ENCODE measurements at regions not wholly inside any gene's neighbourhood (a gene's known extent, or its start where the extent isn't known, plus 50 kb on each side); places are given as distances from the start of the nearest gene placed in this dataset.

GRCh38 chr4:111693758-111694157 is 451.5 kb upstream of the FAM241A start:
- Mint-ChIP-seq H3K27me3 (ENCODE audit: unreplicated experiment) (no peaks in the 10 kb centered on the region), H3K9me3 (ENCODE audit: unreplicated experiment) (no peaks in the 10 kb centered on the region), H3K4me3 (ENCODE audit: unreplicated experiment) (no peak overlapping the region), H3K36me3 (ENCODE audit: low read depth, unreplicated experiment) (no peaks in the 10 kb centered on the region), H3K27ac (ENCODE audit: unreplicated experiment) (no peak overlapping the region), H3K4me1 (ENCODE audit: unreplicated experiment) (no peaks in the 10 kb centered on the region)
- no peak for DNase-seq (ENCODE audit: low spot score)
- TF ChIP-seq CTCF (IDR thresholded peaks at IDR 0.05; ENCODE audit: unreplicated experiment): no peak

- Mint-ChIP-seq H3K27me3 (ENCODE audit: unreplicated experiment) (no peaks in the 10 kb centered on the region), H3K36me3 (ENCODE audit: low read depth, unreplicated experiment) (no peaks in the 10 kb centered on the region), H3K9me3 (ENCODE audit: unreplicated experiment) (no peaks in the 10 kb centered on the region), H3K4me3 (ENCODE audit: unreplicated experiment) (no peak overlapping the region), H3K27ac (ENCODE audit: unreplicated experiment) (no peak overlapping the region), H3K4me1 (ENCODE audit: unreplicated experiment) (no peaks in the 10 kb centered on the region)
- no peak for DNase-seq (ENCODE audit: low spot score)
- TF ChIP-seq CTCF (IDR thresholded peaks at IDR 0.05; ENCODE audit: unreplicated experiment): no peak
Measured at GRCh38 chr4:111695677-111696076, 449.6 kb upstream of the FAM241A start.

GRCh38 chr4:111696505-111696904 is 448.7 kb upstream of the FAM241A start:
- H3K27me3 Mint-ChIP-seq (ENCODE audit: unreplicated experiment): no peaks in the 10 kb centered on the region
- no peak for TF ChIP-seq CTCF (IDR thresholded peaks at IDR 0.05; ENCODE audit: unreplicated experiment)
- H3K4me3 Mint-ChIP-seq (ENCODE audit: unreplicated experiment): no peak overlapping the region
- H3K9me3 Mint-ChIP-seq (ENCODE audit: unreplicated experiment): no peaks in the 10 kb centered on the region
- no peak overlapping the region for H3K27ac Mint-ChIP-seq (ENCODE audit: unreplicated experiment)
- DNase-seq (ENCODE audit: low spot score): no peak
- H3K36me3 Mint-ChIP-seq (ENCODE audit: low read depth, unreplicated experiment): no peaks in the 10 kb centered on the region
- H3K4me1 Mint-ChIP-seq (ENCODE audit: unreplicated experiment): no peaks in the 10 kb centered on the region

- Mint-ChIP-seq H3K4me1 (ENCODE audit: unreplicated experiment) (no peaks in the 10 kb centered on the region), H3K27me3 (ENCODE audit: unreplicated experiment) (no peaks in the 10 kb centered on the region), H3K36me3 (ENCODE audit: low read depth, unreplicated experiment) (no peaks in the 10 kb centered on the region), H3K27ac (ENCODE audit: unreplicated experiment) (no peak overlapping the region), H3K9me3 (ENCODE audit: unreplicated experiment) (no peaks in the 10 kb centered on the region), H3K4me3 (ENCODE audit: unreplicated experiment) (no peak overlapping the region)
- no peak for TF ChIP-seq CTCF (IDR thresholded peaks at IDR 0.05; ENCODE audit: unreplicated experiment)
- no peak for DNase-seq (ENCODE audit: low spot score)
Measured at GRCh38 chr4:111697176-111697942, 447.9 kb upstream of the FAM241A start.

- TF ChIP-seq CTCF (IDR thresholded peaks at IDR 0.05; ENCODE audit: unreplicated experiment): no peak
- Mint-ChIP-seq H3K4me1 (ENCODE audit: unreplicated experiment) (no peaks in the 10 kb centered on the region), H3K27me3 (ENCODE audit: unreplicated experiment) (no peaks in the 10 kb centered on the region), H3K9me3 (ENCODE audit: unreplicated experiment) (no peaks in the 10 kb centered on the region), H3K36me3 (ENCODE audit: low read depth, unreplicated experiment) (no peaks in the 10 kb centered on the region), H3K4me3 (ENCODE audit: unreplicated experiment) (no peak overlapping the region), H3K27ac (ENCODE audit: unreplicated experiment) (no peak overlapping the region)
- DNase-seq (ENCODE audit: low spot score): no peak
Measured at GRCh38 chr4:111698361-111698760, 446.9 kb upstream of the FAM241A start.
